Esophagus squamous epithelium (tissue), 5 donors: ENCODE measurements at regions not wholly inside any gene's neighbourhood (a gene's known extent, or its start where the extent isn't known, plus 50 kb on each side); places are given as distances from the start of the nearest gene placed in this dataset.

ENCODE experiments used
- DNase-seq: peaks from one replicate; lab custom pipeline; 2025; lab: John Stamatoyannopoulos, UW
- H3K27ac ChIP-seq, 4 donors: fragments of 200-600 bp; sonication (generic); one replicate each; pipeline ENCODE4 v1.5.1; 2016 to 2019; ENCODE audit warnings: mild to moderate bottlenecking in 1 of 4
- H3K27me3 ChIP-seq, 4 donors: fragments of 200-600 bp; sonication (generic); 1 replicate in 3 of 4; 2 replicates in 1 of 4; pipeline versions ENCODE4 v1.5.1 to v1.6.0; 2017 to 2021; ENCODE audit warnings: antibody characterized with exemption in 1 of 4
- H3K36me3 ChIP-seq, 3 donors: fragments of 200-600 bp; sonication (generic); one replicate each; pipeline ENCODE4 v1.5.1; 2016 to 2019
- H3K4me1 ChIP-seq, 3 donors: fragments of 200-600 bp; sonication (generic); one replicate each; pipeline ENCODE4 v1.5.1; 2017 to 2019
- H3K4me3 ChIP-seq, 4 donors: fragments of 200-600 bp; sonication (generic); 1 replicate in 3 of 4; 2 replicates in 1 of 4; pipeline ENCODE4 v1.5.1; 2016 to 2019; ENCODE audit warnings: mild to moderate bottlenecking in 2 of 4, moderate library complexity in 1 of 4
- H3K9me3 ChIP-seq, 3 donors: fragments of 200-600 bp; sonication (generic); one replicate each; pipeline ENCODE4 v1.5.1; 2016 to 2019
- CTCF ChIP-seq, 6 experiments: fragments of 450-650 bp in 4 of 6; fragments of 200-600 bp in 2 of 6; sonication (generic) in 2 of 6; IDR thresholded peaks; one replicate each; pipeline ENCODE4 v1.5.1; 2016 to 2019; ENCODE audit warnings: antibody characterized with exemption in 6 of 6, mild to moderate bottlenecking in 4 of 6, moderate library complexity in 4 of 6
- POLR2A ChIP-seq, 4 donors: fragments of 450-650 bp; IDR thresholded peaks; one replicate each; pipeline ENCODE4 v1.6.1; 2017; ENCODE audit warnings: antibody characterized with exemption in 4 of 4, mild to moderate bottlenecking in 4 of 4, moderate library complexity in 3 of 4
- WGBS, 2 donors: methylation state at CpG; one replicate each; pipeline ENCODE4 v1.1.5; 2018; 5-methylcytosine and 5-hydroxymethylcytosine counted together
- intact Hi-C: fragments of 100-400 bp; cut with DNase I; formaldehyde crosslinking; loops from one replicate; pipeline ENCODE4 v1.15.0; 2022
- donor health status: DM: yes; HTN: yes; CAD: no.

- no peak overlapping the region for H3K4me3 ChIP-seq
- DNase-seq, result no peak
- H3K27me3 ChIP-seq, result peaks cover 0 to 44% (median 0%) of the 10 kb centered on the region in 4 donors
- 88 to 96% methylated on average over 3 of the region's 4 CpGs for WGBS, 2 donors
- H3K9me3 ChIP-seq, result no peaks in the 10 kb centered on the region
- no peak overlapping the region for H3K27ac ChIP-seq
- peaks cover 0 to 50% (median 8%) of the 10 kb centered on the region in 3 donors for H3K4me1 ChIP-seq
- no peak for TF ChIP-seq CTCF (IDR thresholded peaks at IDR 0.05)
- no peak for TF ChIP-seq POLR2A (IDR thresholded peaks at IDR 0.05)
- H3K36me3 ChIP-seq, result no peaks in the 10 kb centered on the region
- intact Hi-C loops, result no loop called here
Observed at GRCh38 chr16:85288341-85288868, 176.1 kb upstream of the CIBAR2 start.

- H3K4me3 ChIP-seq, result no peak overlapping the region
- intact Hi-C loops, result no loop called here
- TF ChIP-seq CTCF (IDR thresholded peaks at IDR 0.05) (no peak), POLR2A (IDR thresholded peaks at IDR 0.05) (no peak)
- no peaks in the 10 kb centered on the region for H3K36me3 ChIP-seq
- 82 to 100% methylated on average over 1 to 8 of the region's 11 CpGs for WGBS, 2 donors
- no peak for DNase-seq
- peaks cover 0 to 48% (median 8%) of the 10 kb centered on the region in 3 donors for H3K4me1 ChIP-seq
- no peak overlapping the region for H3K27ac ChIP-seq
- H3K9me3 ChIP-seq, result no peaks in the 10 kb centered on the region
- peaks cover 0 to 38% (median 0%) of the 10 kb centered on the region in 4 donors for H3K27me3 ChIP-seq
Observed at GRCh38 chr16:85288869-85289660, 176.8 kb upstream of the CIBAR2 start.

- Histone ChIP-seq H3K4me1 (peaks cover 0 to 41% (median 8%) of the 10 kb centered on the region in 3 donors), H3K9me3 (no peaks in the 10 kb centered on the region), H3K27ac (no peak overlapping the region), H3K36me3 (no peaks in the 10 kb centered on the region), H3K4me3 (no peak overlapping the region), H3K27me3 (peaks cover 0 to 28% (median 0%) of the 10 kb centered on the region in 4 donors)
- TF ChIP-seq POLR2A (IDR thresholded peaks at IDR 0.05) (no peak), CTCF (IDR thresholded peaks at IDR 0.05) (no peak)
- intact Hi-C loops, result no loop called here
- no peak for DNase-seq
- 79 to 82% methylated on average over 11 to 21 of the region's 21 CpGs for WGBS, 2 donors
Observed at GRCh38 chr16:85289760-85290625, 177.7 kb upstream of the CIBAR2 start.

GRCh38 chr16:85290626-85291301 lies 178.5 kb upstream of the CIBAR2 start:
- TF ChIP-seq POLR2A (IDR thresholded peaks at IDR 0.05) (no peak), CTCF (IDR thresholded peaks at IDR 0.05) (no peak)
- peaks cover 0 to 21% (median 0%) of the 10 kb centered on the region in 4 donors for H3K27me3 ChIP-seq
- H3K36me3 ChIP-seq, result no peaks in the 10 kb centered on the region
- DNase-seq, result no peak
- H3K4me3 ChIP-seq, result no peak overlapping the region
- peaks cover 0 to 35% (median 8%) of the 10 kb centered on the region in 3 donors for H3K4me1 ChIP-seq
- H3K9me3 ChIP-seq, result no peaks in the 10 kb centered on the region
- WGBS, 2 donors, result 83 to 86% methylated on average over 5 to 6 of the region's 12 CpGs
- intact Hi-C loops, result no loop called here
- H3K27ac ChIP-seq, result peak overlapping the region in 2 of 4 donors; percentile 11 to 34
